MM.1S (cell line): ENCODE measurements at regions not wholly inside any gene's neighbourhood (a gene's known extent, or its start where the extent isn't known, plus 50 kb on each side); places are given as distances from the start of the nearest gene placed in this dataset.

Experiments
- DNase-seq: peaks from one replicate; pipeline ENCODE4 v3.0.0-alpha.2; 2015
- H2AFZ ChIP-seq: fragments of 300-600 bp; sonication (generic); 2 replicates; pipeline ENCODE4 v1.6.0; 2016; ENCODE audit warnings: antibody characterized with exemption, low read length
- H3F3A ChIP-seq: fragments of 300-600 bp; sonication (generic); 2 replicates; pipeline ENCODE4 v1.6.1; 2016; ENCODE audit warnings: mild to moderate bottlenecking, antibody characterized with exemption, low read length, moderate library complexity, mixed read lengths; ENCODE audit not compliant: insufficient read depth
- H3K27ac ChIP-seq: fragments of 300-600 bp; sonication (generic); 2 replicates; pipeline ENCODE4 v1.5.1; 2016; ENCODE audit warnings: mild to moderate bottlenecking, low read length
- H3K27me3 ChIP-seq: fragments of 300-600 bp; sonication (generic); replicated peaks from 2 replicates; pipeline ENCODE4 v1.6.0; 2016; ENCODE audit warnings: low read length; ENCODE audit not compliant: insufficient read depth
- H3K36me3 ChIP-seq: fragments of 300-600 bp; sonication (generic); replicated peaks from 2 replicates; pipeline ENCODE4 v1.6.1; 2016; ENCODE audit warnings: mild to moderate bottlenecking, low read length, mixed read lengths; ENCODE audit not compliant: insufficient read depth
- H3K4me1 ChIP-seq: fragments of 300-600 bp; sonication (generic); 2 replicates; pipeline ENCODE4 v1.6.1; 2016; ENCODE audit warnings: low read length, mixed read lengths
- H3K4me2 ChIP-seq: fragments of 300-600 bp; sonication (generic); 2 replicates; pipeline ENCODE4 v1.6.0; 2016; ENCODE audit warnings: low read depth, low read length
- H3K4me3 ChIP-seq: fragments of 300-600 bp; sonication (generic); 2 replicates; pipeline ENCODE4 v1.5.1; 2016; ENCODE audit warnings: low read length, mixed read lengths
- H3K79me2 ChIP-seq: fragments of 300-600 bp; sonication (generic); 2 replicates; pipeline ENCODE4 v1.6.1; 2016; ENCODE audit warnings: mixed run types, low read length, mixed read lengths
- H3K9ac ChIP-seq: fragments of 300-600 bp; sonication (generic); 2 replicates; pipeline ENCODE4 v1.6.1; 2016; ENCODE audit warnings: low read length, mixed read lengths
- H3K9me2 ChIP-seq: fragments of 300-600 bp; sonication (generic); replicated peaks from 2 replicates; pipeline ENCODE4 v1.6.1; 2016; ENCODE audit warnings: mild to moderate bottlenecking, low read length, mixed read lengths; ENCODE audit not compliant: insufficient read depth
- H3K9me3 ChIP-seq: fragments of 300-600 bp; sonication (generic); replicated peaks from 2 replicates; pipeline ENCODE4 v1.6.1; 2016; ENCODE audit warnings: mild to moderate bottlenecking, low read length, mixed read lengths; ENCODE audit not compliant: insufficient read depth
- H4K20me1 ChIP-seq: fragments of 300-600 bp; sonication (generic); 2 replicates; pipeline ENCODE4 v1.6.1; 2016; ENCODE audit warnings: mild to moderate bottlenecking, low read length, moderate library complexity, mixed read lengths; ENCODE audit not compliant: insufficient read depth
- CTCF ChIP-seq: fragments of 300-600 bp; sonication (generic); IDR thresholded peaks from 2 replicates; pipeline ENCODE4 v1.5.1; 2016; ENCODE audit warnings: antibody characterized with exemption, low read length, mixed read lengths
- EZH2 ChIP-seq: fragments of 300-600 bp; sonication (generic); optimal IDR thresholded peaks from 2 replicates; pipeline ENCODE3; 2017; ENCODE audit warnings: low read depth, mild to moderate bottlenecking, antibody characterized with exemption, low read length, mixed read lengths
- EZH2phosphoT487 ChIP-seq: fragments of 300-600 bp; sonication (generic); IDR thresholded peaks from 2 replicates; pipeline ENCODE4 v1.6.1; 2018; ENCODE audit warnings: antibody characterized with exemption, low read length

GRCh38 chr17:77879226-77879895 lies 79.1 kb upstream of the TNRC6C start:
- Histone ChIP-seq H3F3A (peaks cover 8% of the 10 kb centered on the region; the same call in 1 of the 2 replicates), H3K9ac (no peak overlapping the region), H3K36me3 (no peaks in the 10 kb centered on the region), H3K9me3 (no peaks in the 10 kb centered on the region), H3K27ac (no peak overlapping the region), H3K9me2 (no peaks in the 10 kb centered on the region), H3K4me3 (no peak overlapping the region), H3K4me2 (no peak overlapping the region), H3K79me2 (no peaks in the 10 kb centered on the region), H2AFZ (no peak overlapping the region), H4K20me1 (0 out of 2 replicates have a peak, but pooled peaks cover 6% of the 10 kb centered on the region), H3K27me3 (peaks cover 75% of the 10 kb centered on the region), H3K4me1 (peaks cover 40% of the 10 kb centered on the region)
- TF ChIP-seq EZH2 = no peak
- no peak for TF ChIP-seq CTCF
- no peak for TF ChIP-seq EZH2phosphoT487
- no peak for DNase-seq

GRCh38 chr17:77879896-77880280 lies 78.6 kb upstream of the TNRC6C start:
- Histone ChIP-seq H3K4me2 (no peak overlapping the region), H3K9ac (no peak overlapping the region), H3K4me1 (peaks cover 38% of the 10 kb centered on the region), H3K27me3 (peaks cover 75% of the 10 kb centered on the region), H3K9me3 (no peaks in the 10 kb centered on the region), H4K20me1 (0 out of 2 replicates have a peak, but pooled peaks cover 6% of the 10 kb centered on the region), H3K9me2 (no peaks in the 10 kb centered on the region), H3K4me3 (no peak overlapping the region), H2AFZ (no peak overlapping the region), H3F3A (peaks cover 8% of the 10 kb centered on the region; the same call in 1 of the 2 replicates), H3K79me2 (no peaks in the 10 kb centered on the region), H3K36me3 (no peaks in the 10 kb centered on the region), H3K27ac (no peak overlapping the region)
- TF ChIP-seq EZH2phosphoT487 = no peak
- TF ChIP-seq CTCF = no peak
- no peak for TF ChIP-seq EZH2
- DNase-seq = no peak

- Histone ChIP-seq H4K20me1 (0 out of 2 replicates have a peak, but pooled peaks cover 6% of the 10 kb centered on the region), H3K9me3 (no peaks in the 10 kb centered on the region), H3F3A (peaks cover 8% of the 10 kb centered on the region; the same call in 1 of the 2 replicates), H3K4me3 (no peak overlapping the region), H3K4me2 (peak overlapping the region; percentile 37), H3K27me3 (peaks cover 74% of the 10 kb centered on the region), H3K79me2 (no peaks in the 10 kb centered on the region), H3K9me2 (no peaks in the 10 kb centered on the region), H3K27ac (no peak overlapping the region), H3K9ac (no peak overlapping the region), H3K4me1 (peaks cover 29% of the 10 kb centered on the region), H2AFZ (no peak overlapping the region), H3K36me3 (no peaks in the 10 kb centered on the region)
- TF ChIP-seq CTCF (no peak), EZH2phosphoT487 (no peak), EZH2 (no peak)
- no peak for DNase-seq
Measured at GRCh38 chr17:77880711-77881450, 77.6 kb upstream of the TNRC6C start.
